HG02852 (cell line): ENCODE measurements at regions not wholly inside any gene's neighbourhood (a gene's known extent, or its start where the extent isn't known, plus 50 kb on each side); places are given as distances from the start of the nearest gene placed in this dataset.

Experiments used
- ATAC-seq: cut with Tn5 transposase; IDR thresholded peaks from one replicate; pipeline ENCODE4 v1.9.1; 2021; ENCODE audit warnings: mild to moderate bottlenecking, moderate library complexity; ENCODE audit not compliant: unreplicated experiment

DNA sequence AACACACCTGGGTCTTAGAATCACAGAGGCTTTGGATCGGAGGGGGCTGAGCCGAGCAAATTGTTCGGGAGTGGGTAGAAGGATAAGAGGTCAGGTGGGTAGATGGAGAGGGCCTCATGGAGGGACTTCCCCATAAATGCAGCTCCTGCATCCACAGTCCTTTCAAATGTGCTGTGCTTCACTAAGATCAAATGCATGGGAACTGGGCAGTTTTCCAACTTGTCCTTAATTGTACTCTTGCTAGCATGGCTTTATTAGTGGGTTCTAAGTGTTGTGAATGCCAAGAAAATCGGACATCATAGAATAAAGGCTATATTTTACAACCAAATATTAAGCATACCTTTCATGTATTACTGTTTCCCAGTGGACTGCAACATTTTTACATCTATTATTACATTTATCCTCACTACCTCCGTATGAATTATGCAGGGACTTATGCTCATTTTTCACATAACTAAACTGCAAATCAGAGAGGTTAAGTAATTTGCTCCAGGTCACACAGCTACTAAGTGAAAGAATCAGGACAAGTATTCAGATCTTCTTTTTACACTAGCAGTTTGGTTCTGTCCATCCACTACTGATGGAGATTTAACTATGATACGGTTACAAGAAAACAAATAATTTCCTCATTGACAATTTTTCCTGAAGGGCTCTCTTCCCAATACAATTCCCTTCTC is 174.5 kb upstream of the RUNX1 start:
- ATAC-seq = no peak

GRCh38 chr21:35222541-35222941 is 173.4 kb upstream of the RUNX1 start:
- ATAC-seq = no peak

DNA sequence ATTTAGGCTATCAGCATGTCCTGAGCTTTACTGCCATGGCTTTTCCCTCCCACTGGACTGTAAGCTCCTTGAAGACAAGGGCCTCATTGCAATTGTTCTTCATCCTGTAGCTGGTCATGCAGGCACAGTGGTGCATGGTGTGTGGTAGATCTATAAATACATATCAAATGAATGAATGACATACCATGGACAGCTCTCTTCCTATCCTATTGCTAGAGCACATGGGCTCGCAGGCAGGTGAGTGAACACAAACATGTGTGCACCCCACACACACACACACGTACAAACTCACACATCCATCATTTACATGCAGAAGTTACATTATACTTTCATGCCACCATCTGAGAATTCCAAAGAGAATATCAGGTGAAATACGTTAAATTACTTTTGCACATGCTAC is 172.9 kb upstream of the RUNX1 start:
- no peak for ATAC-seq

DNA sequence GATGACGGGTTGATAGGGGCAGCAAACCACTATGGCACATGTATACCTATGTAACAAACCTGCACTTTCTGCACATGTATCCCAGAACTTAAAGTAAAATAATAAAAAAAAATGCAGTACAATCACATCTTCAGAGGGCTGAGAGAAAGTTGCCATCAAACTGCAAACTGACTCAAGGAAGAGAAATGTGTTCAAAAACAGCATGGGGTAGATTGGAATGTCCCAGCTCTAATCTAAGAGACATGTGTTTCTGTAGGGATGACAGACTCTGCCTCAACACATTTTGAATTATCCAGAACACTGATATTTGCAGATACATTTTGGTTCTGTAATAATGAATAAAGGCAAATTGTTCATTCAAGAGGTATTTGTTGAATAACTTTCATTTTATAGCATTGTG is 171.2 kb upstream of the RUNX1 start:
- no peak for ATAC-seq

- no peak for ATAC-seq
These were observed 170.6 kb upstream of the RUNX1 start for GRCh38 chr21:35219719-35220118.

- no peak for ATAC-seq
These were observed 170.2 kb upstream of the RUNX1 start for GRCh38 chr21:35219291-35219690.

DNA sequence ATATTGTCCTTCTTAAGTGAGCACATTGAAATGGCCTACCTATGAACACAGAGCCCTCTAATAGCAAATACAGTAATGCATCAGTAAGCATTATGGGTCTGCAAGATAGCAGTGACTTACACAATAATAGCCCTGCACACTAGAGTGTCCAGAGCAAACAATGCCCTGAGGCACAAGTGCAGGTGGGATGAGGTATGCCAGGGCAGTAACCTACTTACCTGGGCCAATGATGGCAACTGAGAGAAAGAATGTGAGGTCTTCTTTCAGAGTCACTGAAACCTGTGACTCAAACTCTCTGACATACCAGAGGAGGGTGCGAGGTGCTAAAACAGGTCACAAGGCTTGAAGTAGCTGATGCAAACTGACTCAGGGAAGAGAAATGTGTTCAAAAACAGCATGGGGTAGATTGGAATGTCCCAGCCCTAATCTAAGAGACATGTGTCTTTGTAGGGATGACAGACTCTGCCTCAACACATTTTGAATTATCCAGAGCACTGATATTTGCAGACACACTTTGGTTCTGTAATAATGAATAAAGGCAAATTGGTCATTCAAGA is 168.5 kb upstream of the RUNX1 start:
- no peak for ATAC-seq

DNA sequence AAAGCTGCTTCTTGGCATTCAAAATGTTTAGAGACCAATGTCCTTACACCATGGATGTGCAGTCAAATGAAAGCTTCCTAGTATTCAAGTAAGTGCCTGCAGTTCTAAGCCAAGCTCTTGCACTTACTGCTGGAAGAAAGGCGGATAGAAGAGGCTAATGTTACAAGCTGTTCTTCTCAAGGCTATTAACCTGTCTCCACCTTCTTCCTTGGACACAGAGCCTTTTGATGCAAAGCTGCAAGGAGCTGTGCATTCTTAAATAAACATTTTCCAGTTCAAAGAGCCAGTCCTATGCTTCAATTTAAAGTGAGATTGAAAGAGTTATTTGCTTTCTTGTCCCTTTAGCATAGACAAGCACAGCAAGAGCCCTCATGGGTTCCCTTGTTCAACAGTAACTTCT is 167.9 kb upstream of the RUNX1 start:
- no peak for ATAC-seq

GRCh38 chr21:35215870-35216269 is 166.8 kb upstream of the RUNX1 start:
- no peak for ATAC-seq

DNA sequence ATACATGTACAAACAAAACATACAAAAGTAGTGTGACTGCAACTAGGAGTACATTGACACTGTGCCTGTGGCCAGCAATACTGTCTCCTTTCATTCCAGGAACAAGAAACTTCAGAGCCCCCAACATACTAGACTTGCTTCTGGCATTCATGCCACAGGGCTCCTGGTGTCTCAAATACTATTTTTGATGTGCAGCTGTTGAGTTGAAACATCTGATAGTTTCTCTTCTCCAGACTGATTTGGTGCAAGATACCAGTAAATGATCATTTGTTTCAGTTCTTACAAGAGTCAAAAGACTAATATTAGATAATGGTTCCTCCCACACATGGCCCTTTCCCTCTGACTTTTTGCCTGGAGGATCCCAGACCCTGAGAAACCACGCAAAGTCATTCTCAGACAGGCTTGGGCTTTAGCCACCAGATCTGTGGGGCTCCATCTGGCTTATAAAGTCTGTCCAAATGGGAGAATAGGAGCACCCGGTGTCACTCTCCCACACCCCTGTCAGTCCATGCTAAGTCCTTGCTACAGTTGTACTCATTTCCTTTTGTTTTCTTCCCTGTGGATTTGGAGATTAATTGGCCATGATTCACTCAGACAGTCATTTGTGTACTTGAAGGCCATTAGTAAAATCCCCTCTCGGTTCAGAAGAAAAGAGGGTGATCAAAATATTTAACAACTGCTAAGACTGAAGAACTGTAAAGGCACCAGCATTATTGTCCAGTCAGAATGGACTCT is 163.5 kb upstream of the RUNX1 start:
- peak; percentile 57 for ATAC-seq

GRCh38 chr21:35211782-35212181 is 162.7 kb upstream of the RUNX1 start:
- ATAC-seq = no peak

- no peak for ATAC-seq
These were observed 161.0 kb upstream of the RUNX1 start for GRCh38 chr21:35210093-35210492.

DNA sequence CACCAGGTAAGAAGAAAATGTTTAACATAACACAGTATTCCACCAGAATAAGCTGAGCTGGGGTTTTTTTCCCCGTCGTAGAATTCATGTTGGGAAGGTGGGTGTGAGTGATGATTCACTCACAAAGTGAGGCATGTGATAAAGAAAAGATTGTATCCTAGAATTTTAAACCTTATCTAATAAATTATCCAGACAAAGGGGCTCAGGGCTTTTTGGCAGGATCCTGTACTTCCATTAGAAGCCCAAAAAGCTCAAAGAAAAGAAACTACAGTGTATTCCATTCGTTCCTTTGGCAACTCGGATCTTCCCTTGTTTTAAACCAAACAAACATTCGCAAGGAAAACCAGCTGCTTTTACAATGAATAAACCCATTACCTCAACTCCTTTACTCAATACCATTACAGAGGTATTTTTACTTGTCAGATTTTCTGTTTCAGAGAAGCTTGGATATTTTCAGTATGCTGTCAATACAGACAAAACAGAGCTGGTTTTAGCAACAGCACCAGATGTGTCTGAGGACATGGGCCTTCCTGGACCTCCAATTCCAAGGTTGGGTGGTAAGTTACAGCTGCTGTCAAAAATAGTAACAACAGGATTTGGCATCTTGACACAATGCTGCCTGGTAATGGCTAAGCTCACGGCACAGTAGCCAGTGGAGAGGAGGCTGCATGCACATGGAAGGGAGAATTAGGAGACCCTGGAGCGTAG is 159.9 kb upstream of the RUNX1 start:
- ATAC-seq = no peak

- no peak for ATAC-seq
These were observed 159.0 kb upstream of the RUNX1 start for GRCh38 chr21:35208104-35208503.

GRCh38 chr21:35207322-35207721 is 158.2 kb upstream of the RUNX1 start:
- no peak for ATAC-seq

DNA sequence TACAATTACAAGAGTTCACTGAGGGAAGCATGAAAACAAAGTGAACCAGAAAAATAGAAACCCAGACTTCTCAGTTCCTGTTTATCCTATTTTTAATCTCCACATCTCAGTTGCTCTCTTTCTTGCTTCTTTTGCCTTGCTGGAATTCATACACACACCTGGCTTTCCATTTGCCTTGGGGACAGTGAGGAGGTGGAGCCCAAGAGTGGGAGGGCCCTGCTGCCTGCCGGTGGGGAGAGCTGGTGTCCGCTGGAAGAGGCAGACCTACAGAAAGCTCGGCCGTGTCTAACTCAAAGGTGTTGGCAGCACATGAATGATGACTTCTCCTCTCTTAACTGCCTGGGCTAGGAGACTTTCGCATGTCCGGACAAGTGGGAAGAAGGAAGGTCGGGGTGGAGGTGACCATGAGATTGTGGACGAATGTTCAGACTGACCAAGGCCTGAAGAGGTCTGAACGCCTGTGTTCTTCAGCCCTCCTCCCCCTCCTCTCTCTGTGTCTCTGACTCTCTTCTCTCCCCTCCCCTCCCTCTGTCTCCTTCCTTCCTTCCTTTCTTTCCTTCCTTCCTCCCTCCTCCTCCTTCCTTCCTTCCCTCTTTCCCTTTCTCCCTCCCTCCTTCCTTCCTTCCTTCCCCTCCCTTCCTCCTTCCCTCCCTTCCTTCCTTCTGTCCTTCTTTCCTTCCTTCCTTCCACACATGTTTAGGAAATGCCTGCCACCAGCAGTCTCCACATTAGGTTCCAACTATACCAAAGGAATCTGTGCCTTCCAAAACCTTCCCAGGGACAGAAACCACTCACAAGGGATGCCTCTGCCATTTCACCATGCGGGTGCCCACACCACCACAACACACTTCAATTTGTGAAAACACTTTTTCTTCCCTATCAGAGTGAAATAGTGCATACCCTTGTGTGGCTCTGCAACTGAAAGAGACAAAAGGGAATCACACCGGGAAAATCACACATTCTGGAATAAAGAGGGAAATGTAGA is 157.3 kb upstream of the RUNX1 start:
- ATAC-seq = peak; percentile 61

- no peak for ATAC-seq
These were observed 155.9 kb upstream of the RUNX1 start for GRCh38 chr21:35204850-35205541.

GRCh38 chr21:35204125-35204524 is 155.0 kb upstream of the RUNX1 start:
- ATAC-seq = no peak

DNA sequence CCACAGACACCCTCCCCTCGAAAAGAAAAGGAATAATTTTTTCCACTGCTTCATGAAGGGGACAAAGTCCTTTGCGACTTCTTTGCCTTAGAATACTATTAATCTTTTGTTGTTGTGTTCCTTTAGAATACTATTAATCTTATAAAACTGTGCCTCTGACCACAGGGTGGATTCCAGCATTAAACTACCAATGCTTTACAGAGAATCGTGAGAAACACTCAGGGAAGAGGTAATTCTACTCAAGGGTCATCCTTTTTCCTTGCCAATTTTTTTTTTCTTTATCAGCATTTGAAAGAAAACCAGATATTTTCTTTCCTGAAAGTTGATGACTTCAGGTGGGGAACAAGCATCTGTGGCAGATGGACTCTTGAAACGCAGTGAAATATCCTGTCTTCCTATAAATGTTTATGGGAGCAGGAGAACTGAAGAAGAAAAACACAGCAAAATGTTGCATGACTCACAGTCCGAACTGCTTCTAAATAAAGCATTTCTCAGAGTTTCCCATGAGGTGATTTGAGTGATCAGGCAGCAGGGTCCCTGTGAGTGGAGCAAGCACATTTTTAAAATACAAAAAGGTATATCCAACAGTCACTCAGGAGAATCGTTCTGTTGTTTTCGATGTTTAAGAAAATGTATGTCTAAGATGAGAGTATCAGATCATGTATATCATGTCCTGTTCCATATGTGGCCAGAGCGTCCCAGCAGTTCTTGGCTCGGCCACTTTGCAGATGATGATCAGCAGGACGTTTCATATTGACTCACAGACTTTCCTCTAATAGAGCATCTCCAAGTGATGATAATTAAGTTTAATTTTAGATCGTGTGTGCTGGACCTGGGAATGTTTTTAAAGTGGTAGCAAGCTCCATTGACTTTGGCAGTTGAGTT is 154.2 kb upstream of the RUNX1 start:
- ATAC-seq = no peak
